IMR-90 (cell line): ENCODE measurements at regions not wholly inside any gene's neighbourhood (a gene's known extent, or its start where the extent isn't known, plus 50 kb on each side); places are given as distances from the start of the nearest gene placed in this dataset.

ENCODE experiments used
- ATAC-seq: fragments of 200-7000 bp; cut with Tn5 transposase; 2 replicates; pipeline ENCODE4 v1.9.1; 2020; ENCODE audit warnings: low read depth, mild to moderate bottlenecking, moderate library complexity
- BruUV-seq: library from RNA; stranded (reverse); fragments of 400-500 nt; replicated peaks from 2 replicates; lab custom pipeline; 2021; lab: Mats Ljungman, UMichigan
- CTCF ChIA-PET: fragments of 300-600 bp; formaldehyde crosslinking; extraction: SDS; loops from one replicate; lab custom pipeline; 2021; ENCODE audit warnings: antibody characterized with exemption; lab: Yijun Ruan, JAX
- POLR2A ChIA-PET: fragments of 300-600 bp; sonication (Branson Sonifier 250); formaldehyde crosslinking; loops from one replicate; lab custom pipeline; 2022; ENCODE audit warnings: antibody characterized with exemption; ENCODE audit not compliant: unreplicated experiment; lab: Charles Lee
- DNase-seq: peaks from one replicate; pipeline ENCODE4 v3.0.0; 2013
- H2AFZ ChIP-seq: replicated peaks from 2 replicates; pipeline ENCODE3; 2013; ENCODE audit warnings: low read length, mild to moderate bottlenecking; ENCODE audit not compliant: poor library complexity
- H2AK5ac ChIP-seq: 2 replicates; pipeline ENCODE4 v1.6.1; 2013; ENCODE audit warnings: low read depth, low read length, inconsistent platforms
- H2AK9ac ChIP-seq: replicated peaks from 2 replicates; pipeline ENCODE3; 2013; ENCODE audit warnings: mild to moderate bottlenecking, low read depth, low read length, moderate library complexity; ENCODE audit not compliant: poor library complexity
- H2BK120ac ChIP-seq: 2 replicates; pipeline ENCODE4 v1.6.1; 2013; ENCODE audit warnings: low read depth, low read length, inconsistent platforms
- H2BK15ac ChIP-seq: 3 replicates; pipeline ENCODE4 v1.6.1; 2013; ENCODE audit warnings: low read depth, low read length, inconsistent platforms
- H2BK20ac ChIP-seq: 2 replicates; pipeline ENCODE4 v1.6.1; 2013; ENCODE audit warnings: low read depth, mild to moderate bottlenecking, inconsistent platforms, low read length, moderate library complexity
- H2BK5ac ChIP-seq: 2 replicates; pipeline ENCODE4 v1.6.1; 2013; ENCODE audit warnings: mild to moderate bottlenecking, low read depth, low read length, inconsistent platforms; ENCODE audit not compliant: poor library complexity, severe bottlenecking
- H3K14ac ChIP-seq: replicated peaks from 2 replicates; pipeline ENCODE4 v1.6.1; 2013; ENCODE audit warnings: low read depth, low read length, inconsistent platforms
- H3K18ac ChIP-seq: 2 replicates; pipeline ENCODE4 v1.6.1; 2013; ENCODE audit warnings: low read depth, low read length, control low read depth
- H3K23ac ChIP-seq: 2 replicates; pipeline ENCODE4 v1.6.1; 2013; ENCODE audit warnings: low read depth, low read length, inconsistent platforms
- H3K27ac ChIP-seq: 2 replicates; pipeline ENCODE4 v1.5.1; 2013; ENCODE audit warnings: mild to moderate bottlenecking, control low read depth, low read length; ENCODE audit not compliant: insufficient read depth
- H3K27me3 ChIP-seq: 2 replicates; pipeline ENCODE4 v1.6.1; 2013; ENCODE audit warnings: low read length; ENCODE audit not compliant: control insufficient read depth, insufficient read depth
- H3K36me3 ChIP-seq: 2 replicates; pipeline ENCODE4 v1.6.1; 2013; ENCODE audit warnings: low read length, mixed read lengths; ENCODE audit not compliant: control insufficient read depth, insufficient read depth
- H3K4ac ChIP-seq: 2 replicates; pipeline ENCODE4 v1.6.1; 2013; ENCODE audit warnings: low read depth, low read length, inconsistent platforms
- H3K4me1 ChIP-seq: 2 replicates; pipeline ENCODE4 v1.6.1; 2013; ENCODE audit warnings: low read length, mixed read lengths; ENCODE audit not compliant: control insufficient read depth, insufficient read depth
- H3K4me2 ChIP-seq: 2 replicates; pipeline ENCODE4 v1.6.1; 2013; ENCODE audit warnings: low read depth, mild to moderate bottlenecking, control low read depth, low read length, moderate library complexity
- H3K4me3 ChIP-seq: 2 replicates; pipeline ENCODE4 v1.5.1; 2013; ENCODE audit warnings: low read depth, mild to moderate bottlenecking, control low read depth, low read length, moderate library complexity; ENCODE audit not compliant: insufficient read depth
- H3K56ac ChIP-seq: 2 replicates; pipeline ENCODE4 v1.6.1; 2013; ENCODE audit warnings: low read length, inconsistent platforms; ENCODE audit not compliant: insufficient read depth; ENCODE audit errors: extremely low read depth
- H3K79me1 ChIP-seq, 2 experiments: 2 replicates each; pipeline ENCODE4 v1.6.1; 2013; ENCODE audit warnings: low read length in 2 of 2, inconsistent platforms in 1 of 2, low read depth in 1 of 2
- H3K9ac ChIP-seq: 2 replicates; pipeline ENCODE4 v1.6.1; 2013; ENCODE audit warnings: low read depth, low read length, control low read depth
- H3K9me1 ChIP-seq: 2 replicates; pipeline ENCODE4 v1.6.1; 2013; ENCODE audit warnings: low read length, inconsistent platforms; ENCODE audit not compliant: insufficient read depth
- H3K9me3 ChIP-seq: 2 replicates; pipeline ENCODE4 v1.6.1; 2013; ENCODE audit warnings: low read length; ENCODE audit not compliant: control insufficient read depth, insufficient read depth
- H4K20me1 ChIP-seq: 2 replicates; pipeline ENCODE4 v1.6.1; 2013; ENCODE audit warnings: low read length, inconsistent platforms; ENCODE audit not compliant: insufficient read depth
- H4K5ac ChIP-seq: 2 replicates; pipeline ENCODE4 v1.6.1; 2013; ENCODE audit warnings: mild to moderate bottlenecking, low read depth, low read length, control low read depth
- H4K8ac ChIP-seq, 2 experiments: 2 replicates each; pipeline ENCODE4 v1.6.1; 2013; ENCODE audit warnings: low read depth in 2 of 2, low read length in 2 of 2, control low read depth in 1 of 2, inconsistent platforms in 1 of 2
- H4K91ac ChIP-seq: 2 replicates; pipeline ENCODE4 v1.6.1; 2013; ENCODE audit warnings: low read depth, low read length, inconsistent platforms; ENCODE audit not compliant: insufficient read depth
- BHLHE40 ChIP-seq: fragments of 150-350 bp; IDR thresholded peaks from 2 replicates; pipeline ENCODE4 v1.6.1; 2016; ENCODE audit warnings: mild to moderate bottlenecking, low read depth, low read length
- CHD1 ChIP-seq: IDR thresholded peaks from 2 replicates; pipeline ENCODE4 v1.6.1; 2012; ENCODE audit warnings: low read depth, low read length, improper control_type of control experiment
- CTCF ChIP-seq: conservative IDR thresholded peaks from 2 replicates; pipeline ENCODE4 v1.5.1; 2012; ENCODE audit warnings: mild to moderate bottlenecking, low read depth, low read length, improper control_type of control experiment
- ELK1 ChIP-seq: fragments of 150-350 bp; IDR thresholded peaks from 2 replicates; pipeline ENCODE4 v1.6.1; 2016; ENCODE audit warnings: low read depth, mild to moderate bottlenecking, low read length, moderate library complexity, borderline replicate concordance
- FOS ChIP-seq: fragments of 150-350 bp; IDR thresholded peaks from 2 replicates; pipeline ENCODE4 v1.6.1; 2016; ENCODE audit warnings: low read depth, low read length
- MAZ ChIP-seq: IDR thresholded peaks from 2 replicates; pipeline ENCODE4 v1.6.1; 2012; ENCODE audit warnings: low read depth, mild to moderate bottlenecking, low read length, improper control_type of control experiment, moderate library complexity, borderline replicate concordance
- MXI1 ChIP-seq: IDR thresholded peaks from 2 replicates; pipeline ENCODE4 v1.6.1; 2012; ENCODE audit warnings: low read depth, mild to moderate bottlenecking, low read length, moderate library complexity, borderline replicate concordance
- NFE2L2 ChIP-seq: fragments of 150-350 bp; IDR thresholded peaks from 2 replicates; pipeline ENCODE4 v1.6.1; 2016; ENCODE audit warnings: low read depth, mild to moderate bottlenecking, low read length
- RCOR1 ChIP-seq: IDR thresholded peaks from 2 replicates; pipeline ENCODE4 v1.6.1; 2012; ENCODE audit warnings: mild to moderate bottlenecking, low read length, improper control_type of control experiment; ENCODE audit not compliant: insufficient replicate concordance
- RFX5 ChIP-seq: IDR thresholded peaks from 2 replicates; pipeline ENCODE4 v1.8.0; 2012; ENCODE audit warnings: low read depth, mild to moderate bottlenecking, low read length, moderate library complexity
- SMC3 ChIP-seq: fragments of 150-350 bp; IDR thresholded peaks from 2 replicates; pipeline ENCODE4 v1.6.1; 2016; ENCODE audit warnings: low read depth, mild to moderate bottlenecking, antibody characterized with exemption, low read length, moderate library complexity
- USF2 ChIP-seq: fragments of 150-350 bp; IDR thresholded peaks from 2 replicates; pipeline ENCODE4 v1.6.1; 2017; ENCODE audit warnings: mild to moderate bottlenecking, antibody characterized with exemption, low read length, low read depth
- WGBS, 2 experiments: methylation state at CpG; one replicate each; pipeline versions ENCODE4 v1.1.5 to v1.1.7; 2013; ENCODE audit warnings: missing lambda C conversion rate in 2 of 2; ENCODE audit not compliant: insufficient read length in 1 of 2; ENCODE audit errors: extremely low coverage in 2 of 2; 5-methylcytosine and 5-hydroxymethylcytosine counted together
- dilution Hi-C: fragments of 300-500 bp; cut with HindIII; formaldehyde crosslinking; loops from one replicate; pipeline ENCODE4 v1.14.3; 2018; ENCODE audit warnings: low sequenced_read_pairs; ENCODE audit not compliant: unreplicated experiment
- in situ Hi-C: fragments of 300-500 bp; cut with MboI; formaldehyde crosslinking; loops from 3 replicates; pipeline ENCODE4 v1.14.3; 2019; ENCODE audit warnings: low sequenced_read_pairs, inconsistent platforms, mixed read lengths
- intact Hi-C: fragments of 100-400 bp; cut with micrococcal nuclease; formaldehyde crosslinking; loops from 2 replicates; pipeline ENCODE4 v1.10.0; 2022

GRCh38 chr5:20348321-20348720, 360.3 kb upstream of the CDH18 start:
- Histone ChIP-seq H4K91ac (no peak overlapping the region), H4K8ac (no peak overlapping the region), H3K18ac (no peak overlapping the region), H3K14ac (no peak overlapping the region), H2BK120ac (no peak overlapping the region), H3K4me3 (no peak overlapping the region), H2AFZ (no peak overlapping the region), H2BK20ac (no peak overlapping the region), H3K9ac (no peak overlapping the region), H3K4me1 (no peaks in the 10 kb centered on the region), H3K56ac (no peak overlapping the region), H4K20me1 (no peaks in the 10 kb centered on the region), H2BK15ac (no peak overlapping the region), H3K27ac (no peak overlapping the region), H2AK5ac (no peak overlapping the region), H3K79me1 (no peaks in the 10 kb centered on the region), H3K36me3 (no peaks in the 10 kb centered on the region), H2AK9ac (no peak overlapping the region), H4K5ac (no peak overlapping the region), H3K9me1 (no peaks in the 10 kb centered on the region), H3K23ac (no peak overlapping the region), H3K27me3 (no peaks in the 10 kb centered on the region), H3K9me3 (no peaks in the 10 kb centered on the region; the same call in 1 of the 2 replicates), H2BK5ac (no peak overlapping the region), H3K4ac (no peak overlapping the region), H3K4me2 (no peak overlapping the region)
- ATAC-seq (no peak), DNase-seq (no peak)
- POLR2A ChIA-PET = no interaction called here
- CTCF ChIA-PET = no interaction called here
- no CpG with 5 or more reads among the region's 1 CpG for WGBS, 2 experiments
- in situ Hi-C loops (no loop called here), dilution Hi-C loops (no loop called here), intact Hi-C loops (no loop called here)
- BruUV-seq = no TSS peak
- no peak for TF ChIP-seq BHLHE40
- TF ChIP-seq RFX5 = no peak
- no peak for TF ChIP-seq FOS
- no peak for TF ChIP-seq USF2
- TF ChIP-seq MAZ = no peak
- TF ChIP-seq CTCF = no peak
- TF ChIP-seq NFE2L2 = no peak
- no peak for TF ChIP-seq SMC3
- TF ChIP-seq CHD1 = no peak
- TF ChIP-seq MXI1 = no peak
- TF ChIP-seq ELK1 = no peak
- TF ChIP-seq RCOR1 = no peak
